H1 (cell line): ENCODE measurements at regions not wholly inside any gene's neighbourhood (a gene's known extent, or its start where the extent isn't known, plus 50 kb on each side); places are given as distances from the start of the nearest gene placed in this dataset.

Source experiments
- BRCA1 ChIP-seq: IDR thresholded peaks from 2 replicates; pipeline ENCODE4 v1.6.1; 2012; ENCODE audit warnings: low read depth, low read length, improper control_type of control experiment

DNA sequence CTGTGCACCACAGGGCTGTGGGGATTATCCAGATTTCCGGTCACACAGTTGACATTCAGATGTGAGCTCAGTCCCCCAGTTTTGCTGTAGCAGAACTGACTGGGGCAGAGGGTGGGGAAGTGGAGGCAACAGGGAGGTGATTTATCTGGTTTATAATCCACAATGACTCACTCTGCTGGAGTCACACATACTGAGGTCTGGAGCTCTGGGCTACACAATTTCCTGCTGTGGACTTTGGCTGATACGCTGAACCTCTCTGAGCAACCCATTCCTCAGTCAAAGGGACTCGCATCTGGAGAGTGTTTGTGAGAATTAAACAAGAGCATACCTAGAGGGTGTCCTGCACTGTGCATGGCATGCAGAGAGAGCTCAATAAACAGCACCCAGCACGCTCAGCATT is 64.8 kb upstream of the PLPP4 start (continued):
- no peak for TF ChIP-seq BRCA1
